Embryonic facial prominence (tissue), 1 donor: ENCODE measurements at regions not wholly inside any gene's neighbourhood (a gene's known extent, or its start where the extent isn't known, plus 50 kb on each side); places are given as distances from the start of the nearest gene placed in this dataset.
"Not testable (repeated sequence)": the region's sequence is repeated elsewhere in the genome, so short reads cannot be mapped to it uniquely, and the experiment has no call there.

Experiments used
- DNase-seq: peaks from one replicate; pipeline ENCODE4 v3.0.0-alpha.2; 2016; ENCODE audit errors: extremely low spot score

DNA sequence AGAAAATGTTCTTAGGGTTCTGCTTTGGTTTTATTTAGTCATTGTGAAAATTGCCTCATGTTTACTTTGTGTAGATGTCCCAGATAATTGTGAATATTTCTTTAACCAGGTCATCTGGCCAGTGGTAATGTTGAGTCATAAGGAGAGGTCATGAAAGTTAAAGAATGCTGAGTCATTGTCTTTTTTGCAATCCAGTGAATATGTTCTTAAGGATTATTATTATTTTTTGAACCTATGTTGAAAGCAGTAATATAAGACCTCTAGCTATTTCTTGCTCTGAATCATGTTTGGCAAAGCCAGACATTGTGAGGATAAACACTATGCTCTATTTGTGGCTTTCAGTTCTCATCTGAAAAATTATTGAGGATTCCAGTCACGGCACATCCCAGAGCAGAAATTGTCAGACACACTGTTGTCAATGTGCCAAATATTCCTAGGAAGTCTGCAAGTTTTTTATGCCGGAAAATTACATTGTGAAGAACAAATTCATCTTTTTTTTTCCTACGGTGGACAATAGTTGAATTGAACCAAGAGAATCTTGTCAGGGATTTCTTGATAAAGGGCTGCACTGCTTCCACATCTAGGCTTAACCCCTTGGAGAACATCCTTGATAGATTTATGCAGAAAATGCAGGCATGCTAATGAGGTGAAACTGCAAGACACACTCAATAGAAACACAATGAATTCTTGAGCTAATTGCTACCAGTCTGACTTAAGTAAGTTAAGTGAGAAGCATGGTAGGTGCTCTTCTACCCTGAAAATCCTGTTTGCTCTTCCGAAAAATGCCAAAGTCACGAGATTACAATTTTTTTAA lies 369.6 kb downstream of the ATP23 start:
- no peak for DNase-seq

DNA sequence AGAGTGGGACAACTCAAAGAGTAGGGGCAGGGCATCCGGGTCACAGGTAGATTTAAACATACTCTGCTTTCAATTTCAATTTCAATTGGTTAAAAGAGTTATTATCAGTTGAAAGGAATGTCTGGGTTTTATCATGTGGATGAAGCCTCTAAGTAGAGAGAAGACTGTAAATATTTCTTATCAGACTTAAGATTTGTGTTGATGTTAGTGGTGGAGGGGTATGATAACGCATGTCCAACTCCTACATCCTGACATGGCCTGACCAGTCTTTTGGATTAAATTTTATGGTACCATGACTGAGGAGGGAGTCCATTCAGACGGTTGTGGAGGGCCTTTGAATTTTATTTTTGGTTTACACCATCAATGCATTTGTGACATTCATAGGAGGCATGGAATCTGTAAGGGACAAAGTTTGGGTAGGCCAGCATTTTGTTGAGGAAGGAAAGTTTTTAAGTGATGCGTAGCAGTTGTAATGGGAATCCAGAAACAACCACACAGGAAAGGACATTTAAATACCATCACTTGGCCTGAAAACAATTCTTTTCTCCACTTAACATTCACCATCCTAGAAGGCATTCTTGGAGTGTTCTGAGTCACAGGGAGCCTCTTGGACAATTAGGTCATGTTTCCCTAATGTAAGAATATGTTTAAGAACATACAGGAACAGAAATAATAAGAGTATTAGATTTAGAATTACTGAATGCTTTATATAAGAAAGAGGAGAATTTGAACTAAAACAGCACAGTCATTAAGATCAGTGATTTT lies 371.9 kb downstream of the ATP23 start:
- no peak for DNase-seq

DNA sequence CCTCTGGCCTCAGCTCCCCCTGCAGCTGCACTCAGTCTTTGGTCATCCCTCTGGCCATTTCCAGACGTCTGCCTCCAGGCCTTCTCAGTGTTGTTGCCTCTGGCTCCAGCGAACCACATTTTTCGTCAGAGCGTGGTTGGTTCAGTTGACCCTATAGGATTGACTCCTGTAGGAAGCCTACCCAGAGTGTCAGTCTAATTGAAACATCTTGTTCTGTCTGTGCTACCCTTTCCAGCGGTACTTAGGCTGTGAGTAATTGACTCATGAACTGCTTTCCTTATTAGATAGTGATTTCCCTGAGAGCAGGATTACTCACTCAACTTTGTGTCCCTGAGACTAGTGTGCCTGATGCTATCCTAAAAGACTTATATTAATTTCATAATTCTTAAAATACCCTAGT lies 373.2 kb downstream of the ATP23 start:
- no peak for DNase-seq

DNA sequence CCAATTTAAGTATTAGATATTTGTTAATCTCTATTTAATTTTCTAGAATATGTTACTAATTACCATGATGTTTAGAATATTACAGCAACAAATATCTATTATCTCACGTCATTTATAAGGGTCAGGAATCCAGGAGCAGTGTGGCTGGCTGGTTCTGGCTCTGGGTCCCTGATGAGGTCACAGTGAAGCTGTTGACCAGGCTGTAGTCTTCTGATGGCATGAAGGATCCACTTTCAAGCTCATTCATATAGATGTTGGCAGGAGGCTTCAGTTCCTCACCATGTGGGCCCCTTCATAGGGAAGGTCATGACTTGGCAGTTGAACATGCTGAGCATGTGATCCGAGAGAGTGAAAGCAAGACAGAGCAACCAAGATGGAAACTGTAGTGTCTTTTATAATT lies 375.6 kb downstream of the ATP23 start:
- no peak for DNase-seq

DNA sequence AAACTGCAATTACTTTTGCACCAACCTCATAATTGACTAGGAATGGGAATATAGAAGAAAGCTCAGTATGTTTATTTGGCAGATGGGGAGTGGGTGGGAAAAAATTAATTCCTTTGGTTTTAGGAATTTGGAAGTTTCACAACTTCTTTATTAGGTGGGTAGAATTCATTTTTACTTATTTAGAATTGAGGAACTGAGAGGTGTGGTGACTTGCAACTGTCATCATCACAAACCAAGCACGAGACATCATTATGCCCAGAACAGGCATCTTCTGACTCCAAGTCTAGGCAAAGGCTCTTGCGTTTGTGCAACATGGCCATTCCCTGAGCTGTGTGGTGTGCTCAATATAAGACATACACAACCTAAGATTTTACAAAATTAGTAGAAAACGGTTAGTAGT lies 380.0 kb downstream of the ATP23 start:
- DNase-seq: no peak

DNA sequence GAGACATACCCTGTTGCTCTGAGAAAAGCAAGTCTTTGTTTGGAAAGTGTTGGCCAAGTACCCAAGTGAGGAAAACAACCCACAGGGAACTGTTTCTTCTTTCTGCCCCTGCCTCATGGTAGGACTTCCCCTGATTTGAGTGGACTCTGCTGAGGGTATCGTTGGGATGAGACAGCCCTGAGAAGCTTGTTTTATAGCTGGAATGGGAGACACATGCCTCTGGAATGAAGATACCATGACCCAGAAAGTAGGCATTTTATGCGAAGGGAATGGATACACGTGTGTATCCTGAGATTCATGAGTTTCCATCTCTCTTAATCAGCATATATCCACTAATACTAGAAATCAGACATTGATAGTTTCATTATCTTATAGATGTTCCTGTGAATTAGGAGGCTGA lies 382.3 kb downstream of the ATP23 start:
- no peak for DNase-seq

DNA sequence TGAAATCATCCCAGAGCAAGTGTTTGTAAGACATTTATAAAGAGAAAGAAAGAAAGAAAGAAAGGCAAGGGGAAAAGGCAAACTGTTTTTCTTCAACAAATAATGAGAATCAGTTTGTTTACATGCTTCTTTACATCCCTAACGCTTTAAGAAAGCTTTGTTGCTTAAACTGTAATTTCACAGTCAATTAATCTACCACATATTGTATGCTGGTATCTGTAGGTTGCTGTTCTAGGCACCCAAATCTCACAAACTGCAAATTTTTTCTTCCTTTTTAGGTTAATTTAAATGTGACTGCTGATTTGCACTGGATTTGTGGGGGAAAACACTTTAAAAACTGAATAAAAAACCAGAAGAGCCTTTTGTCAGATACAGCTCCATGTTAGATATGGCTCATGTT lies 384.2 kb downstream of the ATP23 start:
- DNase-seq: no peak

DNA sequence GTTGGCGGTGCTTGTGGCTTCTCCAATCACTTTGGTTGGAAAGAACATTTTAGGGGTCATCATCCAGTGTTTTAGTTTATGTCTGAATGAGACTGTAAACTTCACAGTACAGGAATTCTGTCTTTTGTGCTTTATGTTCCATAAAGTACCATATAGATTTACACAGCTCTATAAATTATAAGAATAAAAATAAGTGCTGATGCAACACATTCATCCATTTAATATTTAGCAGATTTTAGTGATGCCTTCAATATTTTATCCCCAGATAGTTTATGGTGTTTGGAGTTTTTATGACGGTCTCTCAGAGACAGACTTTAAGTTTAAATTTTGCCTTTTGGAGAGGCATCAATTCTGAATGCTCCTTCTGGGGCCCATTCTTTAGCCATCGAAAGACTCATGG lies 385.2 kb downstream of the ATP23 start:
- no peak for DNase-seq

DNA sequence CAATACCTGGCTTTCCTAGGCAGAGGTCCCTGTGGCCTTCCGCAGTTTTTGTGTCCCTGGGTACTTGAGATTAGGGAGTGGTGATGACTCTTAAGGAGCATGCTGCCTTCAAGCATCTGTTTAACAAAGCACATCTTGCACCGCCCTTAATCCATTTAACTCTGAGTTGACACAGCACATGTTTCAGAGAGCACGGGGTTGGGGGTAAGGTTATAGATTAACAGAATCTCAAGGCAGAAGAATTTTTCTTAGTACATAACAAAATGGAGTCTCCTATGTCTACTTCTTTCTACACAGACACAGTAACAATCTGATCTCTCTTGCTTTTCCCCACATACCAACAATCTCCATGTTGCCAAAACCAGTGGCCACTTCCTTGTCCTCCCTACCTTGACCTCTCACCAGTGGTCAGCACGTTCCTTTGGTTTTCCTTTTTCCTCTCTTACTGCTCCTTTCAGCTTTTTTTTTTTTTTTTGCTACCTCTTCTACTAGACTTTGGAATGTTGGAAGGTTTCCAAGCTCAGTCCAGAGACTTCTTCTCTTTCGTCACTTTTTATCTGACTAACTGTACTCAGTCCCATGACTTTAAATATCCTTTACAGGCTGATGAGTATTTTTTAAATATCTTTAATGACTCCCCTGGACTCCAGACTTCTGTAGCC lies 395.3 kb downstream of the ATP23 start:
- DNase-seq: not testable (repeated sequence)

DNA sequence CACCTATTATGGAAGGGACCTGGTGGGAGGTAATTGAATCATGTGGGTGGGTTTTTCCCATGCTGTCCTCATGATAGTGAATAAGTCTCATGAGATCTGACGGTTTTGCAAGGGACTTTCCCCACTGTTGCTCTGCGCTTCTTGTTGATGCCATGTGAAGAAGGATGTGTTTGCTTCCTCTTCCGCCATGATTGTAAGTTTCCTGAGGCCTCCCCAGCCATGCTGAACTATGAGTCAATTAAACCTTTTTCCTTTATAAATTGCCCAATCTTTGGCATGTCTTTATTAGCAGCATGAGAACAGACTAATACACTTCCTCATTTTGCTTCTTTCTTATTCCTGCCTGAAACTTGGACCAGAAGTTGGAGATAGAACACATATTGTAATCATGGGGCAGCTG lies 396.2 kb downstream of the ATP23 start:
- not testable (repeated sequence) for DNase-seq

DNA sequence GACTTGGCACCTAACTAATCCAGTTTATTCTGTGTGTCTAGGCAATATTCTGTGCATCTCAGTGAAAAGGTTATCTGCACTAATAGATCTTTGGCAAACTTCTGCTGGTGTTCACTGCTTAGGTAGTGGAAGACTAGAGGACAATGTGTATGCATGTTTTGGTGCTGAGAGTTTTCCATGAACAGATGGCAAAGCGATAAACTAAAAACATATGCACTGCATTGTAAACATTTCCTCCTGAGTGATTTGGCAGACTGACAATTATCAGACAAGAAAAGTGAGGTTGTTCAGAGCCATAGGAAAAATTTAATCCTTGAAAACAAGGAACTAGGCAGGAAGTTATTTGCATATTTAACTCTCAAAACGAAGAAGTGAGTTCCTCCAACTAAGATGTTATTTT lies 400.4 kb downstream of the ATP23 start:
- DNase-seq: peak; percentile 56

DNA sequence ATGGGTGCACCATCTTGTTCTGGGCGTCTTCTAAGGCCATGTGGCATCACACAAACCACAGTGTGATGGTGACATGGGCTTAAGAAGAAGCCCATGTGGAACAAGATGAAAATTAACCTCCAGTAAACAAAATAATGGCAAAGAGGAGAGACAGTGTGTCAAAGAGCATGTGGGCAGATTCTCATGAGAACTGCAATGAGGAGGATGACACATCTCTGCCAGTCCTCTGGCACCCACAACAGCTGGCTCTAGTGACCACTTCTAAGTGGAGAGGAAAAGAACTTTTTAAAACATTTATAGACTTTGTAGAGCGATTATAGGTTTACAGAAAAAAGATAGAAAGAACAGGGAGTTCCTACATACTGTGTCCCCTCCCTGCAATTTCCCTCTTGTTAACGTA lies 401.4 kb downstream of the ATP23 start:
- DNase-seq: no peak

DNA sequence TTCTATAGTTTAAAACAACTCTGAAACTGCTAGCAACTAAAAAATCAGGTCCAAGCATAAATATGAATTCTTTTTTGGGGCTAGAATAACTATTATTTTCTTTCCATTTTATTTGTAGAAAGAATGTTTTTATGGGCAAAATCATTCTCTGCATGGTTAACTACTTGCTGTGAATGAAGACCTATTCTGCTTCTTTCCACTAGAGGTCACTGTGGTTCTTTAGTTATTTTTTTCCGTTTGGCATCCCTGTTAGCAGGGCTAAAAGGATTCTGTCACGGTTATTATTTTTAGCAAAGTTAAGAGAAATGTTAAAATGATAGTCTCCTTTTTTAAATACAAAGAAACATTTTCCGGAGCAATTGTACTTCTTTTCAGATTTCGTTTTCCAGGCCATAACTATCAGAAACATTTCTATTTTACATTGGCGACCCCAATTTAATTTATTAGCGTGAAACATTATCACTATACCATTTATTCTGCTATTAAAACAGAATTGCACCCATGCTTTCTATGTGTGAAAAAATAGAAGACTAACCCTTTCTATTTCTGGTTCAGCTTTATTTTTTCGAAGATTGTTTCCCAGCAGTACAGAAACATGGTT lies 404.8 kb downstream of the ATP23 start:
- DNase-seq: peak; percentile 87

DNA sequence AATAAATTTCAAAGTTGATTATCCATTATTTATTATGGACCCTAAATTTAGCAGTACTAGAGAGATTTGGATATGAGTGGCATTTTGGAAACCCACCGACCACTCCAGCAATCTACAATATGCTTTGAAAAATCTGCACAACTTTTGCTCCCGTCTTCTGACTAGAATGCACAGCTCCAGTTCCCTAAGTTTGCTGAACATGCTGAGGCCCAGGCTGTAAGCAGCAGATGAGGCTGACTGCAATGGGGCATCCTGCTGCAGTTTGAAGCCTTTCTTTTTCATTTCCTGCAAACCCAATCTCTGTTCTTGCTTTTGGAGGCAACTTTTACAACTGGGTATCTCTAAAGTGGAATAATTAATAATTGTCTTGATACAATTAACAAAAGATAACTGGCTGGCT lies 405.8 kb downstream of the ATP23 start:
- no peak for DNase-seq

DNA sequence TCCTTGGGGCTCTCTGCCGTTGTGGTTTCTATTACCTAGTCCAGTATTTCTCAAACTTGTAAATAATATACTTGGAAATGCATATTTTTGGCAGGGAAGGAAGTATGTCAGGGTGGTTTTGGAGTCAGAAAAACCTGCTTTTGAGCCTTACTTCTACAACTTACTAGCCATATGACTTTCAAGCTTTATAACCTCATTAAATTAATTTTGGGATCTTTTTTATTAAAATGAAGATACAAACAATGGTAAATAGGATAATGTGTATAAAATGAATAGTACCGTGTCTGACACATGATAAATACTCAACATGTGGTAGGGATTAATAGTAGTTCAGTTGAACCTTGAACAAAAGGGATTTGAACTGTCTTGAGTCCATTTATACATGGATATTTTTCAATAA lies 406.3 kb downstream of the ATP23 start:
- DNase-seq: no peak

DNA sequence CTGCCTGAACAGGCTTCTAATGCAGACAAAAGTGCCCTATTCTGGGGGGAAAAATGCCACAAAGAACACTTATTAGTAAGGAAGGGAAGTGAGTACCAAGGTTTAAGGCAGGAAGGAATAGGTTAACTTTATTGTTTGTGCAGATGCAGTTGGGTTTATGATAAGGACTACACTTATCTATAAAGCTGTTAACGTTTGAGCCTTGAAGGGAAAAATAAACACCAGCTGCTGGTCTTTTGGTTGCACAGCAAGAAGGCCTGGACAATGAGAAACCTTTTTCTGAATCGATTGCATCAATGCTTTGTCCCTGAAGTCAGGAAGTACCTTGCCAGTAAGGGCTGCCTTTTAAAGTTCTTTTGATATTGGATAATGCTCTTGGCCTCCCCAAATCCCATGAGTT lies 407.8 kb downstream of the ATP23 start:
- DNase-seq: no peak

DNA sequence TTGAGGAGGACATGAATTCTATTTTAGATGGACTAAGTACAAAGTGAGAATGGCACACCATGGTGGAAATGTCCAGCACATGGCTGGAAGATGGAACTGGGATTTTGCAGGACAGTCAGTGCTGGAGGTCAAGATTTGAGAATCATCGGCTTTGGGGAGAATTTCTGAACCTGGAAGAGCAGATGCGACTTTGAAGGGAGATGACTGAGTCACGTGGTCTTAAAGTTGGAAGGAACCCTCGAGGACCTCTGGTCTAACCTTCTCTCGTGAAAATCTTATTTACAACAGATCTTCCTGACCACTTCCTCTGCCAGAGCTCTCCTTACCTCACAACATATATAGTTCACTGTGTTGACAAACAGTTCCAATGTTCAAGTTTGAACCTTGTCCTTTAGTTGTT lies 415.4 kb downstream of the ATP23 start:
- no peak for DNase-seq

DNA sequence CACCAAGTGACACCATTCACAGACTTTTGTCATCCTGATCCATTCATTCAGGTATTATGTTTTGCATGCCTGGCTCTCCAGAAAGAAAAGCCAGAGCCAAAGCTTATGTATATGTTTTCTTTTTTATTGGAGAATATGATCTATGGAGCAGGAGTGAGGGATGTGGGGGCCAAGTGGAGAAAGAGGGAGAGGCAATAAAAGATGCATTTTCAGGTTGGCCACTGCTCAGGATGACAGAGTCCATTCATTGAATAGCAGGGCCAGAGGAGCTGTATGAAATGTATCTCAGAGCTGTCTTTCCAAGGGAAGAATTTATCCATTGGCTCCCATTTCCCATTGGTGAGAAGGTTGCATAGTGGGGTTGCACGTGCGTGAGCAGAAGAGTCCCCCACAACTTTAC lies 416.1 kb downstream of the ATP23 start:
- no peak for DNase-seq

DNA sequence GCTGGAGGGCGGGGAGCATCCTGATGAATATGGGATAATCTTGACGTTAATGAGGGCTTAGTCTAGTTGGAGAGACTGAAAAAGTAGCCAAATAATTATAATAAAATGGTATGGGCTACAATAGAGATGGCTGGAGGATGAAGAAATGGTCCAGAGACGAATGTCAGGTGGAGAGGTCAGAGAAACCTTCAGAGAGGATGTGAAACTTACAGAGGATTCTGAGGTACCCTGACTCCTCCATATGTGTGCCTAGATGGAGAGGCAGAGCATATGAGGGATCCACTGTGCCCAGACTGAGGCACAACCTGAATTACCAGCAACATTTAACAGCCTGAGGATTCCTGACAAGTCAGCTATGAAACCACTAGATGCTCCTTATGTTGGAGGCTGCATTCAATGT lies 417.0 kb downstream of the ATP23 start:
- DNase-seq: no peak

DNA sequence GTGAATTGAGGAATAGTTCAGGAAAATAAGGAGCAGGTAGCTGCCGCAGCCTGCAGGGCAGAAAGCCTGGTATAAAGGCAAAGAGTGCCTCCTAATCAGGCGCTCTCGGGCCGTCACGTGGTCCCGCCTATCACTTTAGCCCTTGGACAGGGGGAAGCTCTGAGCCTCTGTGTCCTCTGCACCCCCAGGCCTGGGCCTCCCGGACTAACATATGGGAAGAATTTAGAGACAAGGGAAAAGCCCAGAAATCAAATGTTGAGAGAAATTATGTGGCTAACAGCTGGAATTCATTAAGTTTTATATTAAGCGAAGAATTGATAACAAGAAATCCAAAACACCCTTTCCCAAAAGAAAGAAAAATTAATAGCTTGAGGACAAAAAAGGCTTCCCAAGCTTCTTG lies 417.7 kb downstream of the ATP23 start:
- peak; percentile 67 for DNase-seq

DNA sequence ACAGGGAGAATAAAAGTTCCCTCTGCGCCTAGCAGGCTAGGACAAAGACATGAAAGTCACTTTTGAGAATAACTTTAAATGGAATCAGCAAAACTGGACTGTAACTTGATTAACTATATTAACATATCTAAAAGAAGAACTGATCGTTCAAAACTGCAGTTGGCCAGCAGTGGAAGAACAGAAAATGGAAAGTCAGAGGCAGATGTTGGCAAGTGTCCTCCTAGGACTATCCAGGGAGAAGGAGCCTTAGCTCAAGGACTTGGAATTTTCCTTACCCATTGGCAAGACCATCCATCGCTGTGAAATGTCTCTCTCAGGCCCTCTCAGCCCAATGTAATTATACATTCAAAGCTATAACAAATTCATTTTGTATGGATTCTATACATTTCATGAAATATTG lies 419.7 kb downstream of the ATP23 start:
- no peak for DNase-seq

DNA sequence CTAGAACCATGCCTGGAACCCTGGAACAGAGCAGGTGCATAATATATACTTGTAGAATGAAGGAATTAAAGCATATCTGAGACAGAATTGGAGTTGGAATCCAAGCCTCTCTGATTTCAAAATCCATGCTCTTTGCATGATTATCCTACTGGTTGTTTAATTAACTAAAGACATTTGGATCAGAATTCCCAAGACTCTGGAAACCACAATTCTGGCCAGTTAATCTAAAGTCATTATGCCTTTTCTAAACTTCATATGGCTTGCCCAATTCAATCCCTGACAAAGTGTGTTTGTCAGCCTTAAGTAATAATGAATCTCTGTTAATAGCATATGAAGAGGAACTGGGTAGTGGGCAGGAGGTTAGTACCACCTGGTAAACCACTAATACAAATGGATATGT lies 422.6 kb downstream of the ATP23 start:
- no peak for DNase-seq
